ENCODE measurements at regions not wholly inside any gene's neighbourhood (a gene's known extent, or its start where the extent isn't known, plus 50 kb on each side); places are given as distances from the start of the nearest gene placed in this dataset.

- Histone ChIP-seq H3K4me1 (no peaks in the 10 kb centered on the region), H3K4me3 (no peak overlapping the region), H3K27me3 (no peaks in the 10 kb centered on the region), H3K9me3 (no peaks in the 10 kb centered on the region), H3K36me3 (no peaks in the 10 kb centered on the region), H3K27ac (no peak overlapping the region)
- no peak for TF ChIP-seq CTCF (IDR thresholded peaks at IDR 0.05)
- TF ChIP-seq POLR2A (IDR thresholded peaks at IDR 0.05): no peak
- DNase-seq: no peak
Measured at GRCh38 chr22:26889802-26890201, 232.4 kb downstream of the MIAT start.

- Histone ChIP-seq H3K27ac (no peak overlapping the region), H3K36me3 (no peaks in the 10 kb centered on the region), H3K4me1 (no peaks in the 10 kb centered on the region), H3K4me3 (no peak overlapping the region), H3K27me3 (no peaks in the 10 kb centered on the region), H3K9me3 (no peaks in the 10 kb centered on the region)
- TF ChIP-seq CTCF (IDR thresholded peaks at IDR 0.05): no peak
- TF ChIP-seq POLR2A (IDR thresholded peaks at IDR 0.05): no peak
- no peak for DNase-seq
Measured at GRCh38 chr22:26890870-26891269, 233.5 kb downstream of the MIAT start.

GRCh38 chr22:26891429-26891828 lies 234.0 kb downstream of the MIAT start:
- H3K36me3 ChIP-seq: no peaks in the 10 kb centered on the region
- no peak for DNase-seq
- TF ChIP-seq POLR2A (IDR thresholded peaks at IDR 0.05): no peak
- no peak for TF ChIP-seq CTCF (IDR thresholded peaks at IDR 0.05)
- H3K27ac ChIP-seq: no peak overlapping the region
- H3K9me3 ChIP-seq: no peaks in the 10 kb centered on the region
- no peak overlapping the region for H3K4me3 ChIP-seq
- H3K27me3 ChIP-seq: no peaks in the 10 kb centered on the region
- H3K4me1 ChIP-seq: no peaks in the 10 kb centered on the region

- no peak overlapping the region for H3K27ac ChIP-seq
- no peaks in the 10 kb centered on the region for H3K4me1 ChIP-seq
- no peaks in the 10 kb centered on the region for H3K9me3 ChIP-seq
- H3K4me3 ChIP-seq: no peak overlapping the region
- TF ChIP-seq CTCF (IDR thresholded peaks at IDR 0.05) (no peak), POLR2A (IDR thresholded peaks at IDR 0.05) (no peak)
- no peak for DNase-seq
- no peaks in the 10 kb centered on the region for H3K36me3 ChIP-seq
- H3K27me3 ChIP-seq: no peaks in the 10 kb centered on the region
Measured at GRCh38 chr22:26892166-26893041, 235.0 kb downstream of the MIAT start.

GRCh38 chr22:26893173-26894110 lies 236.1 kb downstream of the MIAT start:
- Histone ChIP-seq H3K27ac (no peak overlapping the region), H3K4me3 (no peak overlapping the region), H3K9me3 (no peaks in the 10 kb centered on the region), H3K27me3 (no peaks in the 10 kb centered on the region), H3K4me1 (no peaks in the 10 kb centered on the region), H3K36me3 (no peaks in the 10 kb centered on the region)
- DNase-seq: no peak
- no peak for TF ChIP-seq CTCF (IDR thresholded peaks at IDR 0.05)
- TF ChIP-seq POLR2A (IDR thresholded peaks at IDR 0.05): no peak

Measured in Peyer's patch (tissue), 4 donors.